ENCODE measurements at regions not wholly inside any gene's neighbourhood (a gene's known extent, or its start where the extent isn't known, plus 50 kb on each side); places are given as distances from the start of the nearest gene placed in this dataset.

DNA sequence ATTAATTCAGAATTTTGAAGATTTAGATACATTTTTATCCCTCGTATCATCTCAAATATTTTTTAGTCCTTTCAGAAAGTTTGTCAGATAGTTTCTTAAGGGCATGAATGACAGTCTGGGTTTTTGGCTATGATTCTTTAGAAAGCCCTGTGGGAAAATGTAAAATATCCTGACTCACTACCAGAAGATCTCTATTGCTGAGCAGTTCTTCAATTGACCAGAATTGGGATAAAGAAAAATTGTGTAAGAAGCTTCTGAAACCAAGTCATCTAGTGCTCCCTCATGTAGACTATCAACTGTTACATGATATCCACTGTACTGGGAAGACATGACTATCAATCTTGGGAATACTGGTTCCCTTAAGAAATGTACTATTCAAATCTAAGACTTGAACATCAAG lies 608.3 kb upstream of the CHRM3 start:
- Mint-ChIP-seq H3K27ac (no peak overlapping the region), H3K4me3 (no peak overlapping the region), H3K36me3 (no peaks in the 10 kb centered on the region), H3K4me1 (no peaks in the 10 kb centered on the region), H3K27me3 (ENCODE audit: low read depth) (no peaks in the 10 kb centered on the region), H3K9me3 (peaks cover 13% of the 10 kb centered on the region)
- no peak for DNase-seq (ENCODE audit: low spot score in 2 of 2, unreplicated experiment in 2 of 2)
- TF ChIP-seq, protein P1, sequence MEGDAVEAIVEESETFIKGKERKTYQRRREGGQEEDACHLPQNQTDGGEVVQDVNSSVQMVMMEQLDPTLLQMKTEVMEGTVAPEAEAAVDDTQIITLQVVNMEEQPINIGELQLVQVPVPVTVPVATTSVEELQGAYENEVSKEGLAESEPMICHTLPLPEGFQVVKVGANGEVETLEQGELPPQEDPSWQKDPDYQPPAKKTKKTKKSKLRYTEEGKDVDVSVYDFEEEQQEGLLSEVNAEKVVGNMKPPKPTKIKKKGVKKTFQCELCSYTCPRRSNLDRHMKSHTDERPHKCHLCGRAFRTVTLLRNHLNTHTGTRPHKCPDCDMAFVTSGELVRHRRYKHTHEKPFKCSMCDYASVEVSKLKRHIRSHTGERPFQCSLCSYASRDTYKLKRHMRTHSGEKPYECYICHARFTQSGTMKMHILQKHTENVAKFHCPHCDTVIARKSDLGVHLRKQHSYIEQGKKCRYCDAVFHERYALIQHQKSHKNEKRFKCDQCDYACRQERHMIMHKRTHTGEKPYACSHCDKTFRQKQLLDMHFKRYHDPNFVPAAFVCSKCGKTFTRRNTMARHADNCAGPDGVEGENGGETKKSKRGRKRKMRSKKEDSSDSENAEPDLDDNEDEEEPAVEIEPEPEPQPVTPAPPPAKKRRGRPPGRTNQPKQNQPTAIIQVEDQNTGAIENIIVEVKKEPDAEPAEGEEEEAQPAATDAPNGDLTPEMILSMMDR (IDR thresholded peaks at IDR 0.05; ENCODE audit: unreplicated experiment) = no peak

DNA sequence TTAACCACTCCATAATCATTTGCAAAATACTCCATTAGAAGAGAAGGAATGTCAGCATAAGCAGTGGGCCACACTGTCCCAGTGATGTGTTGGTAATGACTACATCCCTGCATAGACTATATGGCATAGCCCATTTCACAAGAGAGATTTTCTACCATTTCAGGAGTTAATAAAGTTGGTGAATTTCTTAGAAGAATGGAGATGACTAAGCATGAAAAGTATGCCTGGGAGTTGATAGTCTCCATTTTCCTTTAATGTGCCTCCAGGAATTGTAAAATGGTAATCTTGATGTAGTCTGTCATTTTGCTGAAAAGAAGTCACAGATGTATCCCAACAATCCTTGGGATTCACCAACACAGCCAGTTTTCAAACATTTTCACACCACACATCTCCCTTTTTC lies 608.8 kb upstream of the CHRM3 start:
- DNase-seq (ENCODE audit: low spot score in 2 of 2, unreplicated experiment in 2 of 2) = no peak
- Mint-ChIP-seq H3K27me3 (ENCODE audit: low read depth) (no peaks in the 10 kb centered on the region), H3K9me3 (peaks cover 13% of the 10 kb centered on the region), H3K36me3 (no peaks in the 10 kb centered on the region), H3K4me3 (no peak overlapping the region), H3K27ac (no peak overlapping the region), H3K4me1 (no peaks in the 10 kb centered on the region)
- TF ChIP-seq, protein P1 (IDR thresholded peaks at IDR 0.05; ENCODE audit: unreplicated experiment) = no peak

DNA sequence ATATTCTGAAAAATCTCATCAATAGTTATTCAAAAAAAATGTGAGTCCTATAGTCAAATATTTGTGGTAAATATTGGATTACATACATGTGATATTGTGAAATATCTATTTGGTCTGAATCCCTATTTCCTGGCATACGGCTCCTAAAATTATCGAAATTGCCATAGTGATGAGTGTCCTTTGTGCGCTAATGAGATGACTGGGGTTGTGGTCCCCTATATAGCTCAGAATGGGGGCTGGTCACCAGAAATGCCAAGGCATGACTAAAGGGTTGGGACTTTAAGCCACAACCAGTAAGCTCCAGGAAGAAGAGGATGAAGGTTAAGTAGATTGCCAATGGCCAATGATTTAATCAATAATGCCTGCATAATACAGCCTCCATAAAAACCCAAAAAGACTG lies 610.2 kb upstream of the CHRM3 start:
- TF ChIP-seq, protein P1 (IDR thresholded peaks at IDR 0.05; ENCODE audit: unreplicated experiment) = no peak

DNA sequence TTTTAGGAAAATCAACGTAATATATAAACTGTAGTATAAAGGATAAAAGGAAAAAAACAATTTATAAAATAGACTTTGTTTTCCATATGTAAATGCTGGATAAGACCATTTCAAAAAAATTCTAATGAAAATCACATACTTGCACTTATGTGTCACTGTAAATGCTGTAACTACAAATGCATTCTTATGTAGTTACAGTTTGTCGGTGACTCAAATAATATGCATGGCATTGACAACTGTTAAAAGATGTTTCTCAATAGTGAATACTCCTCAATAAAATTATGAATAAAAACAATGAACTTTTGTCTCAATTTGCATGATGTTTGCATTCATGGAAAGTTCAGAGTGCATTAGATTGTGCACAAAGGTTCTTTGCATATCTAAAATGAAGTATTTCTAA lies 614.0 kb upstream of the CHRM3 start:
- Mint-ChIP-seq H3K9me3 (no peaks in the 10 kb centered on the region), H3K4me3 (no peak overlapping the region), H3K27me3 (ENCODE audit: low read depth) (no peaks in the 10 kb centered on the region), H3K27ac (no peak overlapping the region), H3K36me3 (no peaks in the 10 kb centered on the region), H3K4me1 (no peaks in the 10 kb centered on the region)
- TF ChIP-seq, protein P1 (IDR thresholded peaks at IDR 0.05; ENCODE audit: unreplicated experiment) = no peak
- no peak for DNase-seq (ENCODE audit: low spot score in 2 of 2, unreplicated experiment in 2 of 2)

More for the DNA sequence above, 610.2 kb upstream of the CHRM3 start:
- Mint-ChIP-seq H3K27me3 (ENCODE audit: low read depth) (no peaks in the 10 kb centered on the region), H3K4me1 (no peaks in the 10 kb centered on the region), H3K36me3 (no peaks in the 10 kb centered on the region), H3K27ac (no peak overlapping the region), H3K9me3 (peaks cover 13% of the 10 kb centered on the region), H3K4me3 (no peak overlapping the region)
- no peak for DNase-seq (ENCODE audit: low spot score in 2 of 2, unreplicated experiment in 2 of 2)

DNA sequence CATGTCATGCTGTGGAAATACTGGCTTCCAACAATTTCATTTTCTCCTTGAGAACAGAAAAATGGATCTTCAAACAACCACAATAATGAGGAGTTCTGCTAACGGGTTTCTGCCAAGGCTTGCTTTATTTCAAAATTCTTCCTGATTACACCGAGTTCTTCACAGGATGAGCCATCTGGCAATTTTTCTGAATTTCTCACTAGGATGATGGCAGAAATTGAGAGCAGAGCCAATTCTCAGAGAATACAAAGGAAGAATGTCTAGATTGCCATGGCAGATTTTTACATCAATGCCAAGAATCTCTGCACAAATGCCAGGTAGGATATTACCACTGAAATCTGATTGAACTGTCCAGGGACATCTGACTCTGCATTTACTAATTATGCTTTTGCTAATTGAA lies 619.0 kb upstream of the CHRM3 start:
- Mint-ChIP-seq H3K27ac (no peak overlapping the region), H3K4me1 (no peaks in the 10 kb centered on the region), H3K4me3 (no peak overlapping the region), H3K27me3 (ENCODE audit: low read depth) (no peaks in the 10 kb centered on the region), H3K9me3 (peaks cover 39% of the 10 kb centered on the region), H3K36me3 (peaks cover 2% of the 10 kb centered on the region)
- TF ChIP-seq, protein P1 (IDR thresholded peaks at IDR 0.05; ENCODE audit: unreplicated experiment) = no peak
- DNase-seq (ENCODE audit: low spot score in 2 of 2, unreplicated experiment in 2 of 2) = no peak

DNA sequence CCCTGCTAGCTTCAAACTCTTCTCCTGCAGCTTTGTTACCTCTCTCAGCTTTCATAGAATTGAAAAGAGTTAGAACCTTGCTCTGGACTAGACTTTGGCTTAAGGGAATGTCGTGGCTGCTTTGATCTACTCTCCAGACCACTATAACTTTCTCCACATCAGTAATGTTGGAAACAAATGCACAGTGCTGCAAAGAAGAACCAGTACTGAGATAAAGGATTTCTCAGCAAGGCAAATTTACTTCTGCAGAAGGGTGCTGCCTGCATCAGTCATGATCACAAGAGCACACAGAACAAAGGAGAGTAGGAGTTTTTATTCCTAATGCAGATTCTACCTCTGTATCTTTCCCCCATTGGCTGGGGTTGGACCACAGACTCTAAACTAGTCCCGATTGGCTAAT lies 621.6 kb upstream of the CHRM3 start:
- TF ChIP-seq, protein P1 (IDR thresholded peaks at IDR 0.05; ENCODE audit: unreplicated experiment) = no peak
- Mint-ChIP-seq H3K4me1 (no peaks in the 10 kb centered on the region), H3K36me3 (peaks cover 2% of the 10 kb centered on the region), H3K4me3 (no peak overlapping the region), H3K27ac (no peak overlapping the region), H3K27me3 (ENCODE audit: low read depth) (no peaks in the 10 kb centered on the region), H3K9me3 (peaks cover 55% of the 10 kb centered on the region)
- no peak for DNase-seq (ENCODE audit: low spot score in 2 of 2, unreplicated experiment in 2 of 2)

Data from mesothelial cell of epicardium (in vitro differentiated cells).